ENCODE measurements at regions not wholly inside any gene's neighbourhood (a gene's known extent, or its start where the extent isn't known, plus 50 kb on each side); places are given as distances from the start of the nearest gene placed in this dataset.
"Not testable (repeated sequence)": the region's sequence is repeated elsewhere in the genome, so short reads cannot be mapped to it uniquely, and the experiment has no call there.

DNA sequence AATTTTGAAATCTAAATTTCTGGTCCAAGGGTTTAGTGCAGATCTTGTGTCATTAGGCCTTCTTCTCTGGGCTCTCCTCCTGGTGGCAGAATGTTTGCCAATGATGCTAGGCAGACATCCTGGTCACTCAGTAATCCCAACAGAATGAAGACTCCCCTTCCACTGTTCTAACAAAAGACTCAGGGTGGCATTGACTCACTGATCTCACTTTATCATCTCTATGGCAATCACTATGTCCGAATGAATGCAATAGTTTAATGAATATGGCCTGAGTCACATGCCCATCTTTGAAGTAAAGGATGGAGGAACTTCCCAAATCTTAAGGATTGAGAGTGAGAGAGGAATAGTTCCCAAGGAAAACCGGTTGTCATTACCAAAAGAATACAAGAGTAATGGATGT is 261.1 kb downstream of the KCNE4 start:
- no peak for DNase-seq (ENCODE audit: low read depth, low spot score)

DNA sequence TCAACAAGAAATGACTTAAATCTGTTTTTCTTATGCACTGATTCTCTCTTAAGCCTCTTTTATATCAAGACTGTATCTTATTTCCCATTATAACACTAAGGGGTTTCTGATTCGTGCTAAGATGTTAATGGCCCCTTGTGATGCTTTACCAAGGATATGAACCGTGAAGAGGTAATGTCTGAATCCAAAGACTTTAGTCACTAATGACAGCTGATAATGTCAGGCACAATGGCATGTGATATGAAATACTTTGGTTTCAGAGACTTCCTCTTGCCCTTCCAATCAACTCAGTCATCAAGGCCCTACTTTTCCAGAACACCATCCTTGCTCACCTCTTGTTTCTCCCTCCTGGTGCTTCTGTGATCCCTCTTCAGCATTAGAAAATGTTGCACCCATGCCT is 262.8 kb downstream of the KCNE4 start:
- DNase-seq (ENCODE audit: low read depth, low spot score) = no peak
- in situ Hi-C loops (cut with HindIII; ENCODE audit: low pct_unique_long_range_greater_than_20kb, low sequenced_read_pairs) = no loop called here

More for the DNA sequence above, 261.1 kb downstream of the KCNE4 start:
- in situ Hi-C loops (cut with HindIII; ENCODE audit: low pct_unique_long_range_greater_than_20kb, low sequenced_read_pairs) = no loop called here

DNA sequence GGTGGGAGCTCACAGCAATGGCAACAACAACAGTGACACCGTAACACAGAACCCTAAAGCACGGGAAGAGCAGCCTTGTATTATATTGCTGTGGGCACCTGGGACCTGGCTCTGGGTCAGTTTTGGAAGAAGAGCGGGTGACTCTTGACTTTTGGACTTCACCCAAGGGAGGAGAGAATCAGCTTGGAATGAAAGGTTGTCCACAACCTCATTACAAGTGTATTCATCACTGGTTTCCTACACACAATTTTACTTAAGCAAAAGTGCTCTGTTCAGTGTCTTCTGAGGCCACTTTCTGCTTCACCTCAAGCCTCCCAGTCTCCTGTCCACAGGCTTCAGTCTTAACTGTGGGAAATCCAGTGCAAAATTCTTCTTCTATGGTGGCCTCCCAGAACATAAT is 263.8 kb downstream of the KCNE4 start:
- DNase-seq (ENCODE audit: low read depth, low spot score) = no peak
- in situ Hi-C loops (cut with HindIII; ENCODE audit: low pct_unique_long_range_greater_than_20kb, low sequenced_read_pairs) = no loop called here

DNA sequence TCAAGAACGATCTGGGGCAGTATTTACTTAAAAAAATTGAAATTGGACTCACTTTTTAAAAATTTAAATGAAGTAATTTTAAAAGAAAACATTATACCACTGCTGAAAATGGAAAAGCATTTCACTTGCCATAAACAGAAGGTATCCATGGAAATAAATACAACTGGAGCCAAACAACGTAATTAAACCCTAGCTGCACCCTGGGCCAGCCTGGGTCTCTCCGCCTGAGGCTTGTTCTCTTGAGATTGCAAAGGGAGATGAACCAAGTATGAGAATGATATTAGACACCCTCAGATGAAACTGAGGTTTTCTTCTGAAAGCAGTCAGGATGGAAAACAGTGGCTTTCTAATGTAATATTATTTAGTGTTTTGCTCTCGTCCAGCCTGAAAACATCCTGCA is 264.4 kb downstream of the KCNE4 start:
- in situ Hi-C loops (cut with HindIII; ENCODE audit: low pct_unique_long_range_greater_than_20kb, low sequenced_read_pairs) = no loop called here
- no peak for DNase-seq (ENCODE audit: low read depth, low spot score)

DNA sequence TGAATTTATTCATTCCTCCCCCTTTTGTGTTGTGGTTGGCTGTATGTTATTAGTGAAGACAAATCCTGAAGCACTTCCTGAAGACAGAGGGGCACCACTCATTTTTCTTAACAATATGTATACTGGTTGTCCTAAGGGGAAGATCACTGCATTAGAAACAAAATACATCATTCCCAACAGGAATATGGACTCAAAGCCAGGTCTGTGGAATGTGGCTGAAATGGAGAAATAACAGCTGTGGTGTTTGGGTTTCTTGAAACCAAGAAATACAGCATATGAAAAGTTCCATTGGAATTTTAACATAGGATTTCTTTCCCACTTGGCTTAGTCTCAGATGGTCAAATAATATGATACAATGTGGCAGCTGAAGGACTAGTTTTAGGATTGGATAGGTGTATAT is 267.6 kb downstream of the KCNE4 start:
- in situ Hi-C loops (cut with HindIII; ENCODE audit: low pct_unique_long_range_greater_than_20kb, low sequenced_read_pairs) = no loop called here
- no peak for DNase-seq (ENCODE audit: low read depth, low spot score)

DNA sequence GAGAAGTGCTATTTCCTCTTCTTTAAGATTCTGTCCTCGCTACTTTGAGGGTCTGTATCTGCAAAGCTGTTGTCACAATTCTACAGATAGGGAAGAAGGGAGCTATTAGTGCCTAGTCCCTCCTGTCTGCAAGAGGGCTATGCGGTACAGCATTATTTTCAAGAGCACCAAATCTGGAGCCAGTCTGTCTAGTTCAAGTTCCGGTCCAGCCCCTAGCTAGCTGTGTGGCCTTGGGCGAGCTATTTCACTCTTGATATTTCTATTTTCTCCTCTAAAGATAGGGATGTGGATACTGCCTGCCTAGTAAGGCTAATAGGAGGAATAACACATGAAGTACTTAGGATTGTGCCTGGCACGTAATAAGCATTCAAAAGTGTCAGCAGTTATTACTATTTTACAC is 272.4 kb downstream of the KCNE4 start:
- in situ Hi-C loops (cut with HindIII; ENCODE audit: low pct_unique_long_range_greater_than_20kb, low sequenced_read_pairs) = no loop called here
- DNase-seq (ENCODE audit: low read depth, low spot score) = no peak

DNA sequence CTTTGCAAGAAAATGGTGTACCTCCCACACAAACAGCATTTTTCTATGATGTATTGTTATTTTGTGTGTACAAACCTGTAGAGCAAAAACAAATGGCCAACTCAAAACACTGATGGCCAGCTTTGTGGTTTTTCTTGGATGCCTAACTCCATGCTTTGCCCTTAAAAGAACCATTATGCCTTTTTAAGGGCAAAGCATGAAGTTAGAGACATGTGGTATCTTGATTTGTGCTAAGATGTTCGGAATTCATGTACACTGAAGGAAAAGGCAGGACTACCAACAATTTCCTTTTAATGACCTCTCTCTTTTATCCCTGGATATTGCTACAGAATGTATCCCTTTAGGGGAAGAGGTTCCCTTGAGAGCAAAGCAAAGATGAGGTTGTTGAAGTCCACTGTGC is 273.6 kb downstream of the SCG2 start:
- in situ Hi-C loops (cut with HindIII; ENCODE audit: low pct_unique_long_range_greater_than_20kb, low sequenced_read_pairs) = no loop called here
- no peak for DNase-seq (ENCODE audit: low read depth, low spot score)

DNA sequence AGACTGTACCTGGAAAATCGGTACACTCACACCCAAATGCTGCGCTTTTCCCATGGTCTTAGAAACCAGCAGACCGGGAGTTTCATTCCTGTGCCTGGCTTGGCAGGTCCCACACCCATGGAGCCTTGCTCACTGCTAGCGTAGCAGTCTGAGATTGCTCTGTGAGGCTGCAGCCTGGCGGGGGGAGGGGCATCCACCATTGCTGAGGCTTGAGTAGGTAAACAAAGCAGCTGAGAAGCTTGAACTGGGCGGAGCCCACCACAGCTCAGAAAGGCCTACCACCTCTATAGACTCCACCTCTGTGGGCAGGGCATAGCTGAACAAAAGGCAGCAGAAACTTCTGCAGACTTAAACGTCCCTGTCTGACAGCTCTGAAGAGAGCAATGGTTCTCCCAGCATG is 271.4 kb downstream of the SCG2 start:
- DNase-seq (ENCODE audit: low read depth, low spot score); in situ Hi-C loops (cut with HindIII; ENCODE audit: low pct_unique_long_range_greater_than_20kb, low sequenced_read_pairs): not testable (repeated sequence)

DNA sequence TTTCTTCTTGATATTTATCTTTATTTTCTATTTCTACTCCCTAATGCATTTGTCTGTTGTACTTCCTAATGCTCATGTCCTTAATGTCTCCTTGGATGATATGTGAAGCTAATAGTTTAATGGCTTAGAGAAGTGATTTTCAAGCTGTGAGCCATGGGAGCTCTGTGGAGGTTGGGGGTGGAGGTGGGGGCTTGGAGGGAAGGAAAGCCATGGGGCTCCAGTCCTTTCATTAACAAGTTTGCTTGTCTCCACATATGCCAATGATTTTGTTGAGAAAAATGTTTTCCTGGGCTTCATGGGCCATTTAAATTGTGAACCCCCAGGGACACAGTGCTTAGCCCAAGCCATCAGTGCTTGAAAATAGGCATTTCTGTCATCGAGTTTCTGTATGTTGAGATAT is 264.1 kb downstream of the SCG2 start:
- no peak for DNase-seq (ENCODE audit: low read depth, low spot score)
- in situ Hi-C loops (cut with HindIII; ENCODE audit: low pct_unique_long_range_greater_than_20kb, low sequenced_read_pairs) = no loop called here

DNA sequence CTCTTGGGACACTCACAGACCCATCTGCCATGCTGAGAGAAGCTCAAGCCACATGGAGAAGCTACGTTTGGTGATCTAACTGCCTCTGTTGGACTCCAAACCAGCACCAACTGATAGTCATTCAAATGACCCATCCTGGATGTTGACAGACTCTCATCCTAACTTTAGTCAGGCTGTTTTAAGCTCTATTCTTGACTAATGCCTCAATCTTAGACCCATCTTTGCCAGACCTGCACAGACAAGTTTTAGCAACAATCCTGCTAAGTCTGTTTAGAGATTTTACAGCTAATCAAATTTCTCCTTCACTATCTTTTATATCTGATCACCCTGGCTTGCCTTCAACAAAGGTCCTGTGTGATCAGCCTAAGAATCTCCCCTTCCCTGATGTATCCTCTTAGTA is 245.1 kb downstream of the SCG2 start:
- in situ Hi-C loops (cut with HindIII; ENCODE audit: low pct_unique_long_range_greater_than_20kb, low sequenced_read_pairs) = no loop called here
- no peak for DNase-seq (ENCODE audit: low read depth, low spot score)

DNA sequence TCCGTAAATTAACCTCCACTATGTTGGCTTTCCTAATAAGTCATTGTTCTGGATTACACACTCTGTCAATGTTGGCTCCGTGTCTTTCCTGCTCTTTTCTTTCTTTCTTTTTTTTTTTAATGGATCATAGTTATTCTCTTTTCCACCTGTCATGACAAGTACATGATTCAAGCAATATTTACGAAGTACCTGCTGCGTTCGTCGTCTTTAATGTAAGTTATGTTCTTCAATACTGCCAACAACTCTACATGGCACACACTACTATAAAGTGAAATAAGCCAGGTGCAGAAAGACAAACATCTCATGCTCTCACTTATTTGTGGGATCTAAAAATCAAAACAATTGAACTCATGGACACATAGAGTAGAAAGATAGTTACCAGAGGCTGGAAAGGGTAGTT is 239.1 kb downstream of the SCG2 start:
- in situ Hi-C loops (cut with HindIII; ENCODE audit: low pct_unique_long_range_greater_than_20kb, low sequenced_read_pairs) = no loop called here
- no peak for DNase-seq (ENCODE audit: low read depth, low spot score)

DNA sequence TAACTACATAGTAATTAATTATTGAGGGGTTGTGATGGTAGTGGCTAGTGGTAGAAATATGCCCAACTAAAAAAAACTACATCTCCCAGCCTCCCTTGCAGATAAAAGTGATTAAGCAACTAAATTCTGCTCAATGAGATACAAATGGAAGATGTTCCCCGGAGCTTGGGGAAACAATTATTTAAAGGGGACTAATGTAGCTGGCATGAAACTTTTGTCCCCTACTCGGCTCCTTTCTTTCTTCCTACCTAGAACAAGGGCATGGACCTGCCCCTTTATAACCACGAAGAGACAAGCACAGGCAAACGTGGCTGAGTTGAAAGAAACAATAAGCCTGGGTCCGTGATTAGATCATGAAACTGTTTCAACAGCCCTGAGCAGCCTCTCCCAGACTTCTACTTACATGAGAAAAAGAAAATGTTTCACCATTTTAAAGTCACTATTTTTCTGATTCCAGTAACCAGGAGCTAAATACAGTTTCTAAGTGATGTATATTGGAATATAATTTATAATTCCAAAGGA is 236.9 kb downstream of the SCG2 start:
- DNase-seq (ENCODE audit: low read depth, low spot score) = no peak
- in situ Hi-C loops (cut with HindIII; ENCODE audit: low pct_unique_long_range_greater_than_20kb, low sequenced_read_pairs) = no loop called here

DNA sequence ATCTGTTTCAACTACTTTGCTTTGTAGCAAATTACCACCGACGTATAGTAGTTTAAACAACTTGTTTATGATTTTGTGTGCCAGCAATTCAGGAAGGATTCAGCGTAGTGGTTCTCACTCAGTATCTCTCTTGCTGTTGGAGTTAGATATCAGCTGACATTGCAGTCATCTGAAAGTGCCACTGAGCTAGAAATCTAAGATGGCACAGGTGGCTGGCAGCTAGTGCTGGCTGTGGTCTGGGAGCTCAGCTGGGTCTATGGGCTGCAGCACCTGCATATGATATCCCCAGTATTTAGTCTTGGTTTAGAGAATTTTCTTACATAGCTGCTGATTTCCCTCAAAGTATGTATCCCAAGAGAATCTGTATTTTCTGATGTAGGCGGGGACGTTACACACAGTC is 235.6 kb downstream of the SCG2 start:
- in situ Hi-C loops (cut with HindIII; ENCODE audit: low pct_unique_long_range_greater_than_20kb, low sequenced_read_pairs) = no loop called here
- no peak for DNase-seq (ENCODE audit: low read depth, low spot score)

DNA sequence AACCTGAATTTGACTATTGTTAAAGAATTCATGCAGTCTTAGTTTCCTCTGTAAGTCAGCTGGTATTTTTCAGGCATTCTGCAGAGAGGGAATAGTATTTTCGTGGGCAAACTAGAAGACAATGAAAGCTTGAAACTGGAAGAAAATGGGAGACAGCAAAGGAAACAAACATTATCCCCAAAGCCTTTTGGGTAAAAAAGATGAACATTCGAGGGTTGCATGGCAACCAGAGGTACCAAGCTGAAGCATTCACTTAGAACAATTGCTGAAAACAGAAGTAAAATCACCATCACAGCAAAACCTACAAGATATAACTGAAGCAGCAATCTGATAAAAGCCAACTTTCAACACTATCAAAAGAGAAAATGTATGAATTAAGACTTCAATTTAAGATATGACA is 233.7 kb downstream of the SCG2 start:
- in situ Hi-C loops (cut with HindIII; ENCODE audit: low pct_unique_long_range_greater_than_20kb, low sequenced_read_pairs) = no loop called here
- no peak for DNase-seq (ENCODE audit: low read depth, low spot score)

DNA sequence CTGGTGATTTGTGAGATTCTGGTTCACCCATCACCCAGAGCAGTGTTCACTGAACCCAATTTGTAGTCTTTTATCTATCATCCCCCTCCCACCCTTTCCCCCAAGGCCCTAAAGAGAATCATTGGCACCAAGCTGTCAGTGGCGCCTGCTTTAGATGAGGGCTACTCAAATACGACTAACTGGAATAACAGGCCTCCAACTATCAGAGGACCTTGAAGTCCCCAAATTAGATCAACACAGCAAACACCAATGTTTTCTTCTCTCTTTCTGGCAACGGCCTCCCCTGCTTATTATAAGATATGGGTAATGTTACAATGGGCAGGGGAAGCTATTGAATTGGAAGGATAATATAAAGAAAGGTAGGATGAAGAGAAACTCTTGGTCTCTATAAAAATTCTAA is 232.3 kb downstream of the SCG2 start:
- DNase-seq (ENCODE audit: low read depth, low spot score) = no peak
- in situ Hi-C loops (cut with HindIII; ENCODE audit: low pct_unique_long_range_greater_than_20kb, low sequenced_read_pairs) = no loop called here

DNA sequence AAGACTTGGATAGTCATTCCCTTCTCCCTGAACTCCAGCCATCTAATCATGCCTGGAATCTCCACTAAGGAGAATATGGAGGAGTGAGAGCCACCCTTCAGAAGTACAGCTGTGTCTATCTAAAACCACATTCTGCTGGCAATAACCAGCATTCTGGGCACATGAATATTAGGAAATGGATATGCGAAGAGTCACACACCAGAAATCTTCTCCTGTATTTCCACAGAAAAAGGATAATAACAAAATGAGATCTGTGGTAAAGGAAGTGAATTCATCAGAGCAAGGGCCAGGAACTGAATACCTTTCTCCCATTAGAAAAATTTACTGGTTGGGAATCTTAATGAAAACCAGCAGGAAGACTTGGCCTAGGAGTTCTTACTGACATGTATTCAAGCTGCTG is 218.8 kb downstream of the SCG2 start:
- no peak for DNase-seq (ENCODE audit: low read depth, low spot score)
- in situ Hi-C loops (cut with HindIII; ENCODE audit: low pct_unique_long_range_greater_than_20kb, low sequenced_read_pairs) = no loop called here

DNA sequence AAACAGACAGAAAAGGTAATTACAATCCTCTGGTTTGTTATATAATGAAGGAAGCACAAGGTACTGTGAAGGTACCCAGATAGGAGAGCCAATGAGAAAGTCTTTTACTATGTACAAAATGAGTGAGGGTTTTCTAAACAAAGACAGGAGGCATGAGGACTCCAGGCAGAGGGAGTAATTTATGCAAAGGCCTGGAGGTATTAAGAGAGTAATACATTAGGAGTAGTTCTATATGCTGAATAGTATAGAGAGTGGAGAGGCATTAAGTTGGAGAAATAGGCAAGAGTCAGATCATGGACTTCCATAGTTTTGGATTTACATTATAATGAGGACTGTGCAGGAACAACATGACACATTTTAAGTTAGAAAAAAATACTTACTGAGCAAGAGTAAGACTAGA is 216.0 kb downstream of the SCG2 start:
- in situ Hi-C loops (cut with HindIII; ENCODE audit: low pct_unique_long_range_greater_than_20kb, low sequenced_read_pairs) = no loop called here
- DNase-seq (ENCODE audit: low read depth, low spot score) = no peak

DNA sequence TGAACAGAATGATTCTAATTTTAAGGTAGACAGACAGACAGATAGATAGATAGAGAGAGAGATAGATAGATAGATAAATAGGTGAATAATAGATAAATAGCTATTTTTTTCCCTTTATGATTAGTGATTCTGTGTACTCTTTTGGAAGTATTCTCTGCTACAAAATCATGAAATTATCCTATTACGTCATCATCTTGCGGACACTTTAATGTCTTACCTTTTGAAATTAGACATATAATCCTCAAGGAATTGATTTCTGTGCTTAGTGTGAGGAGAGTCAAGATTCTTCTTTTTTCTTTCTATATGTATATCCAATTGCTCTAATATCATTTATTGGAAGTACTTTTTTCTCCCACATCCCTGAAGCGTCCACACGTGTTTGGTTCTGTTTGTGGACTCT is 215.2 kb downstream of the SCG2 start:
- DNase-seq (ENCODE audit: low read depth, low spot score) = no peak
- in situ Hi-C loops (cut with HindIII; ENCODE audit: low pct_unique_long_range_greater_than_20kb, low sequenced_read_pairs) = no loop called here

DNA sequence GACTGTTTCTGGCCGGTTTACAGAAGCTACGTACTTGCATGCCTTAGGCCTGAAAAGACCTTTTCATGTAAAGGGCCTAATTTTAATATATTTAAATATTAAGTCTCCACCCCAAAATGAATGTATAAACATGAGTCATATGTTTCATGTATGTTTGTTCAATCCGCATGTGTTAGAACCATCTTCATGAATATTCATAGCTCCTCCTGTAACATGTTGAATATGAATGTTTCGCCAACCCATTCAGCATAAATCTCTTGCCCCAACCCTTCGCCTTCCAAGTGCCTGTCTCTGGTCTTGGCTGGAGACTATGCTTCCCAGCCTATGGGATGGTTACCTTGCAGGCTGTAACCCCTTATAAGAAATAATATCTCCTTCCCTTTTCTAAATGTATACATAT is 212.5 kb downstream of the SCG2 start:
- DNase-seq (ENCODE audit: low read depth, low spot score) = no peak

DNA sequence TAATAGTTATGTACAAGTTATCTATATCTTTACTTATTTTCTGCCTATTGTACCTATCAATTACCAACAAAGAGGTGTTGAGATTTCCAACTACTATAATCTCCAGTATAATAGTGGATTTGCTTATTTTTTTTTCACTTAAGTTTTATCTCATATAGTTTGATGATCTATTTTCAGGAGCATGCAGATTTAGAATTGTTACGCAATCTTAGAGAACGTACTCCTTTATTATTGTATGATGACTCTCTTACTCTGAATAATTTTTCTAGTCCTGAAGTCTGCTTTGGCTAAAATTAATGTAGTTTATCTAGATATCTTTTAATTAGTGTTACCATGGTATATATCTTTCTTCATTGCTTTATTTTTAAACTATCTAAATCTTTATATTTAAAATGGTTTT is 205.2 kb downstream of the SCG2 start:
- in situ Hi-C loops (cut with HindIII; ENCODE audit: low pct_unique_long_range_greater_than_20kb, low sequenced_read_pairs) = no loop called here
- DNase-seq (ENCODE audit: low read depth, low spot score) = no peak

More for the DNA sequence above, 212.5 kb downstream of the SCG2 start:
- in situ Hi-C loops (cut with HindIII; ENCODE audit: low pct_unique_long_range_greater_than_20kb, low sequenced_read_pairs) = no loop called here

All from SK-MEL-5 (cell line).